Caki2 (cell line): ENCODE measurements at regions not wholly inside any gene's neighbourhood (a gene's known extent, or its start where the extent isn't known, plus 50 kb on each side); places are given as distances from the start of the nearest gene placed in this dataset.
"Not testable (repeated sequence)": the region's sequence is repeated elsewhere in the genome, so short reads cannot be mapped to it uniquely, and the experiment has no call there.

Experiments used
- DNase-seq: peaks from one replicate; pipeline ENCODE4 v3.0.0-alpha.2; 2015; ENCODE audit warnings: low read depth
- in situ Hi-C: cut with HindIII; loops from 2 replicates; pipeline ENCODE4 v1.10.0; 2016; ENCODE audit warnings: low sequenced_read_pairs, low pct_unique_long_range_greater_than_20kb, mixed read lengths

DNA sequence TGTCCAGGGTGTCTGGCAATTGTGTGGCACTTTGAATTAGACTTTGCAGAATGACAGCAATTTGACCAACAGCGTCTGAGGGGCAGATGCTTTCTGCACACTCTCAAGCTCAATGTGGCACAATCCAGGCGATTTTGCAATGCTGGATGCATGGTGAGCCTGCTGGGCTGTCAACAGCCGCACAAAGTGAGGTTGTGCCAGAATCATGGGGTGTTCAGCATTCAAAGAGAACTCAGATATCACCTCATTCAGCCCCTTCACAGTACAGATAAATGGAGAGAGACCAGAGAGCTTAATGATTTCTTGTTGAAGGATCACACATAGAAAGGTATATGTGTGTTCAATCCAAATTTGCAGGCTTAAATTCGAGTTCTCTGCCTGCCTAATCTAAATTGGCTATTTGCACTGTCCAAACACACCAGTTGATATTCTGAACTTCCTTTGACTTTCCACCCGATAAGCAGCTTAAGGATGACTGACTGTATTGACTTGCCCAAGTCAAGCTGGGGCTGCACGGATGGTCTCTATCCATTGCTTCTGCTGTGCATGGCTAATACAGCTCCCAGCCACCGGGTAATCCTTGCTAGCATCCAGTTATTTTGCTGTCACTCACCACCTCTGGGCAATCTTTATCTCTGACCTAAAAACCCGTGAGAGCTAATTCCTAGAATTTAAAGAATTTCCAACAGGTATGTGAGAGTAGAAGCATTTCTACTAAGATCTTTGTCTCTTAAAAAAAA, 157.9 kb upstream of the TAS2R1 start:
- in situ Hi-C loops, result no loop called here
- no peak for DNase-seq

DNA sequence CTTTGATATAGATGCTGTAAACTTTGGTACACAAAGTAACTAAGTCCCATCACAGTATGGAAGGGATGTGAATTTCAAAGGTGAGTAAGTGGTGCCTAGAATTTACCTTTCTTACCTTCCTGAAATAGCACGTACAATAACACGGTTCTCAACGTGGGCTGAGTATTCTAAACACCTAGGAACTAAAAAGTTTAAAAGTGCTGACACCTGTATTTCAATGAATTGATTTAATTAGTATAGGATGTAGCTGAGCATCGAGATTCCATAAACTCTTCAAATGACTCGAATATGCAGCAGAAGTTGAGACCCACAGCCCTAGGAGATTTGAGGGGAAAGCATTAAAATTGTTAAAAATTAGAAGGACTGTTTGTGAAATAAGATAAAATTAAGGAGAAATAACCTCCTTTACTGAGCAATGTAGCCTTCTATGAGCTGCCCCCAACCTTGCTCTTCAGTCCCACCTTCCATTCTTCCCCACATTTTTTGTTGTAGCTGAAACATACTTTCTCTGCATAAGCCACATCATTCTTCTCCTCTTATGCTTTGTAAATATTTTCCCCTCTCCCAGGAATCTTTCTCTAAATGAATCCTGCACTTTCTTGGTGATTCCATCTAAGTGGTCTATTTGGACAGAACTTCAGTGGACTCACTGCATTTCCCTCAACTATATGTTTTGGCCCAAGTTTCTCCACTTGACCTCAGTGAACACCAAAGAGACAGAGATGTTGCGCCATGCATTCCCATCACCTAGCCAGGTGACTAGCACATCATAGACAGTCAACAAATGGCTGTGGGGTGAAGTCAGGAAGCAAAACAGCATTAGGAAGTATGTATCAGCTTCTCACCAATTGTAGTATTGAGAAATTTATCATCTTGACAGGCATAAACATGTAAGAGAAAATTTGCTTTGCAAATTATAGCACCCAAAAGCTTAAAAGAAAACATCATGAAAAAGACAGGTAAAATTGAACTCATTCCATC, 156.5 kb upstream of the TAS2R1 start:
- no peak for DNase-seq
- in situ Hi-C loops, result no loop called here

DNA sequence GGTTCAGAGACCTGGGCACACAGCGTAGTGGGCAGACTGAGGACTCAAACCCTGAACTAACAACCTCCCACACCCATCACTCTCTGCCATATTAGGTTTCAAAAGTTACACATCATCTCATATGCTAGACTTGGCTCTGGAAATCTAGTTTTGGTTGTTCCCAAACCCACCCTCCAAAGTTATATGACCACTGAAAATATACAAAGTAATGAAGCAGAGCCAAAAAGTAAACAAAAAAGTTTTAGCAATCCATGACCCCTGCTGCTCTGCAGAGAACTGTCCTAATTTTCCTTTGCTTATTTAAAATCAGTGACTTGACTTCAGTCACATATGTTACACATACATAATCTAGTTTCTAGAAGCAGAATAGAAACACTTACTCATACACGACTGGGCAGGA, 155.6 kb upstream of the TAS2R1 start:
- in situ Hi-C loops, result no loop called here
- no peak for DNase-seq

DNA sequence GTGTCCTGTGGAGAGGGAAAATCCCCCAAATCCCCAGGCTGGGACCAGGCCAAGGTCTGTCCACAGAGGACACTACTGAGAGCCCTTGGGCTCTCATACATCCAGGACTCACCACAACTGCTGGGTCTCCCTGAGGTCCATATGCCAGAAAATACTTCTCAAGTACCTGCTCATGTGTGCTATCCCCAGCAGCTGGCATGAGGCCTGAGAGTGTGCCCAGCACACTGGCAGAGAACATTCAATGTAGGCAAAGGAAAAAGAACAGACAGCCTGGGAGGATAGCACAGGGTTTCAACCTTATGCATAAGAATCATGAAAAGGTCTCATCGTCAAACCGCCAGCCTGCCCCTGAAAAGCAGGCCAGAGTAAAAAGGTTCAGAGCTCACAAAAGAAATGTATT, 154.1 kb upstream of the TAS2R1 start:
- in situ Hi-C loops, result no loop called here
- DNase-seq, result no peak

DNA sequence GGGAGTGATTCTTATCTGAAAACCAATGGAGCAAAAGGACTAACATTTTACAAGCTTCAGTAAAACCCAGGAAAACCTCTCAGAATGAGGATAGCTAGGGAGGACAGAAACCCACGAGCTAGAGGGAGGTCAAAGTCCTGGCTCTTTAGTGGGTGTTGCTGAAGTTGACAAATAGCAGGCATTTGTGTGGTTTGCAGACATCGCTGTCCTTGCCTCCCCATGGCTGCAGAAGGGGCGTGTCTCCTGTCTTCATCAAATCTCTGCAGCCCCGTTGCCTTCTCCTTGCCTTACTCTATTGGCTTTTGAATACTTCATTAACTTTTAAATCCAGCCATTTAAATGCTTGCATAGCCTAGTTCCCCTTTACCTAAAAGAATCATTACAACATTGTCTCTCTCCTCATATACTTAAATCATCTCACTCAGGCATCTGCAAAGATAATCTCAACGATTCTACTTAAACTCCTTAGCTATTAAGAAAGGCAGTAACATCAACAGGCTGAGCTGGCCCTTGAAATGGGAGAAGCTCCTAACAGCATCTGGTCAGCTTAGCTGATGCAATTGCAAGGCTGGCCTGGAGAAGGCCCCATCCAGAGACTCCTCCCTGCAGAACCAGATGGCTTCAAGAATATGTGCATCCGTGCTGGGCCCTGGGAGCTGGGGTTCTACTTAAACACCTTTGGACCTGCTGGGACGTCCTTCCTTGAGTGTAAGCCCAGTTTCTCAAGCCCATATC, 152.8 kb upstream of the TAS2R1 start:
- DNase-seq, result no peak
- in situ Hi-C loops, result no loop called here

DNA sequence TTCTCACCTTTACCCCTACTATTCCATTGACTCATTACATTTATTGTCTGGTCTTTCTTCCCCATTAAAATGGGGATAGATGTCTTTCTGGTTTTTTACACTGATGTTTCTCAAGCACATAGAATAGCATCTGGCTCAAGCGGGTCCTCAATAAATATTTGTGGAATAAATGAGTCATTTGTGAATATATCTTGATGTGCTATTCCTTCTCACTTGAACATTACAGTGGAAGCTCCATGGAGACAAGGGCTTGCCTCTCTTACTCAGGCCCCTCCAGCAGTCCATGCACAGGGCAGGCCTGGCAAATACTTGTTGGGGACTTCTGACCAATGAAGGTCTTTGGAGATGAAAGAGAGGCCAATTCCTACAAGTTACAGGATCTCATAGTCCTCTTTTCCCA, 151.7 kb upstream of the TAS2R1 start:
- in situ Hi-C loops, result no loop called here
- DNase-seq, result no peak

DNA sequence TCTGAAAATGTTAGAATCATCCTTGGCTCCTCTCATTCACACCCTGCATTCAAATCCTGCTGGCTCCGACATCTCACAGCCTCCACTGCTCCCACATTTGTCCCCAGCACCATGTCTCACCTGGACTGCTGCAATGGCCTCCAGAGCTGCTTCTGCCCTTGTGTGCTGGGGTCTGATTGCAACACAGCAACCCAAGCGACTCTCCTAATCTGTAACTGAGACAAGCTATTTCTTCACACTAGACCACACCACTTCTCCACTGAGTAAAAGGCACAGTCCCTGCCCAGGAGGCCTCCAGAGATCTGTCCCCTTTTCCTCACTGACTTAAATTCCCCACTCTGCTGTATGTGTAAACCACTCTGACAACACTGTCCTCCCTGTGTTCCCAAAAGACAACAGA, 151.1 kb upstream of the TAS2R1 start:
- in situ Hi-C loops, result no loop called here
- DNase-seq, result no peak

DNA sequence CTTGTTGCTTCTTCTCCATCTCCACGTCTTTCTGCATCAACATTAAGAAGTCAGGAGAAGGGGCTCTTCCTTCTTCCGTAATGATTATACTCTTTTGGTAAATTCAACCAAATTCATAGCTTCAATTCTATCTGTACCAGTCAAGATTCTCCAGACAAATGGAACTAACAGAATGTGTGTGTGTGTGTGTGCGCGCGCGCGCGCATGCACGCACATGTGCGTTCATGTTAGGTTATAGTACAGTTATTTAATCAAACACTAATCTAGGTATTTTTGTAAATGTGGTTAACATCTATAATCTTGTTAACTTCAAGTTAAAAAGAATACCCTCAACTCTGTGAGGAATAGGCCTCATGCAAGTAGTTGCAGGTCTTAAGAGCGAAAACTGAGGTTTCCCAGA, 150.3 kb upstream of the TAS2R1 start:
- no peak for DNase-seq
- in situ Hi-C loops, result no loop called here

DNA sequence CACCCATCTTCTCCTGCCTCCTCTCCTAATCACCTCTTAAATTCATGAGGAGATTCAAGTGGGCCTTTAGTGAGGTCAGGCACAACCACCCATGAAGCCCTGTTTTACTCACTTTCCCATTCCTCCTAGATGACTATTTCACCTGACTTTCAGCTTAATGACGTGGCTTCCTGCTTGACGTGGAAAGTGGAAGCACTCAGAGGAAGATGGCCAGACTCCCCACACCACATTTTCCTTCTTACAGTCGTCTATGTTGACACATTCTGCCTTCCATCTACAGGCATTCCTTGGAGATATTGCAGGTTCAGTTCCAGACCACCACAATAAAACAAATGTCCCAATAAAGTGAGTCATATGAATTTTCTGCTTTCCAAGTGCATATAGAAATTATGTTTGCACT, 146.4 kb upstream of the TAS2R1 start:
- in situ Hi-C loops, result no loop called here
- DNase-seq, result no peak

DNA sequence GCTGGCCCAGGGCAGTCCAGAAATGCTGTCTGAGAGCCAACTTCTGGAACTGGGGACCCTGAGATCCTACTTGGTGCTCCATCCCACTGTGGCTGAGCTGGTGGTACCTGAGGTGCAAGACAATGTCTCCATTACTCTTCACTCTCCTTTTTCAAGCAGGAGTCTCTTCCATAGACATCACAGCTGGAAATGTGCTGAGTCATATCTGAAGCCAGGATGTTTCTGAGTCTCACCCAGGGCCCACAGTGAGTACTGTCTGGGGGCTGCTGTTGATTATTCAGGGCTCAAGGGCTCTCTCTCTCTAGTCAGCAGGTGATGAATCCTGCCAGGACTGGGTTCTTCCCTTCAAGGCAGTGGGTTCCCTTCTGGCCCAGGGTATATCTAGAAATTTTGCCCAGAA, 145.2 kb upstream of the TAS2R1 start:
- in situ Hi-C loops, result no loop called here
- DNase-seq, result no peak

DNA sequence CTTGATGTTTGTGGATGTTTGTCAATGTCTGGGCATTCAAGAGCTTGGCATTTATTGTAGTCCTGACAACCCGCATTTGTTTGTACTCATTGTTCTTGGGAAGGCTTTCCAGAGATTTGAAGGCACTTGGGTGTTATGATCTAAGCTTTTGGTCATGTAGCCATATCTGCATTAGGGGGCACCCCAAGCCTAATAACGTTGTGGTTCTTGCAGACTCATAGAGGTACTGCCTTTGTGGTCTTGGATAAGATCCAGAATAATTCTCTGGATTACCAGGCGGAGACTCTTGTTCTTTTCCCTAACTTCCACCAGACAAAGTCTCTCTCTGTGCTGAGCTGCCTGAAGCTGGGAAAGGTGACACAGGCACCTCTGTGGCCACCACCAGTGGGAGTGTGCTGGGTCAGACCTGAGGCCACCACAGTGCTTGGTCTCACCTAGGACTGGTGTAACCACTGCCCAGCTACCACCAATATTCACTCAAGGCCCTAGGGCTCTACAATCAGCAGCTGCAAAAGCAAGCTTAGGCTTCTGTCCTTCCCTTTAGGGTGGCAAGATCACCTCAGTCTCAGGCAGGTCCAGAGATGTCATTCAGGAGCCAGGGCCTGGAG, 144.4 kb upstream of the TAS2R1 start:
- in situ Hi-C loops, result no loop called here
- DNase-seq, result no peak

DNA sequence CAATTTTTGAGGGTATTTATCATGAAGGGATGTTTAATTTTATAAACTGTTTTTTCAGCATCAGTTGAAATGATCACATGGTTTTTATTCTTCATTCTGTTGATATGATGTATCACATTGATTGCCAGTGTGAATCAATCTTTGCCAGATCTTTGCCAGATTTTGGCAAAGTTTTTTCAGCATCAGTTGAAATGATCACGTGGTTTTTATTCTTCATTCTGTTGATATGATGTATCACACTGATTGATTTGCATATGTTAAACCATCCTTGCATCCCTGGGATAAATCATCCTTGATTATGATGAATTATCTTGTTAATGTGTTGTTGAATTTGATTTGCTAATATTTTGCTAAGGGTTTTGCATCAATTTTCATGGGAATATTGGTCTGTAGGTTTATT, 140.9 kb upstream of the TAS2R1 start:
- no peak for DNase-seq
- in situ Hi-C loops, result no loop called here

DNA sequence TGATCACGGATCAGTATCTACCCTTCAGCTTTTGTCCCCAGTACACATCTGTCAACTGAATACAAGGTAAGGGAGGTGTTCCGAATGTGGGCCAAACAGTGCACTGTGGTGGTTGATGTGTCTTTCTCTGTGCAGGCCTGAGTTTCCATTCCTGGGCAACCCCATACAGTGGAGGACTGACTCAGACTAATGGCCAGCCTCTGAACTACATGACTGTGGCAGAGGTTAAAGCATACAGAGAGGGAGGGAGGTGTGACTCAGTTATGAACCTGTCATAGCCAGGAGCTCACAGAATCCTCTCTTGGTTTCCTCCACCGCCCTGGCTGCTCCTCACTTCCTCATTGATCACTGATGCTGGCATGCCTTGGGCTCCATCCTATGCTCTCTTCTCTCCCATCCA, 136.4 kb upstream of the TAS2R1 start:
- peak; percentile 28 for DNase-seq
- in situ Hi-C loops, result no loop called here

DNA sequence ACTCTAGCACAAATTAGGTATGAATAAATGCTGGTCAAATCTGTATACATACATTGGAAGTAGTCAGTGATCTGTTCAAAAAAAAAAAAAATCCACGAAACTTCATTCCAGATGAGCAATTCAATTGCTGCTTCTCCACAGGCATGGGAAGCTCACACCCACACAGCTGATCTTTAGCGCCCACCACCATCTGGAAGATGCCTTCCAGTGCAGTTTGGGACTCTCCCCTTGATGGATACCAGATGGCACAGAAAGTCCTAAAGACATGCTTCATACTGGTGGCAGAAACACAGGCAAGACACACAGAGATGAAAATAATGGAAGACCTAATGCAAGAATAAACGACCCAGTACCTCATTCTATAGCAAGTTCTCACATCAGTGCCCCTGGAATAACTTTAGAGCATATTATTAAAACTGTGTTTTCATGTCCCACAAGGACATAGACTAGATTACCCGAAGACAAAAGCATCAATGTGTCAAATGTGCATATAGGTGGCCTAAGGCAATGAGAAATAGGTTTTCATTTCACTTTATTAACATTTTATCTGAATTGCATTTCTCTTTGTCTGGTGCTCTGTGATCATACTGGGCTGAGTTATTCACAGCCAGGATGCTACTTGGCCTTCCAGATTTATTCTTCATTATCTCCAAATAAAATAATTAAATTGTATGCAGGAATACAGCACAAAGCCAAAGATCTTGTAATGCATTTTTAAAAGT, 135.4 kb upstream of the TAS2R1 start:
- DNase-seq, result no peak

DNA sequence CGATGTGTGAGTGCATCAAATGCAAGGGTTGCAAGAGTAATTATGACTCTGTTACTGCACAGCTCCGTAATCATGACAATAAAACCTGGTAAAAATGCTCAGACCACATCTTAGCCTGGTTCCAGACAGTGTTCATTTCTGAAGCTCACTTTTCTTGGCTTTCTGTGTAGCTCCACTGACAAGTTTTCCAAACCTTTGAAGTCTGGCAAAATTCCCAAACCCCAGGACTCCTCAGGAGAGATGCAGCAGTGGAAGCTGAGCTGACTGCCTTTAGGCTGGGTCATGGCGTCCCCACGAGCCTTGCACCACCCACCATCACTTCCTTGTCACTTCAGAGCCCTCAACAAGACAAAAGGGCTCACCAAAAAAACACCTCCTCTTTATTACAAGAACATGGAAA, 131.6 kb upstream of the TAS2R1 start:
- DNase-seq, result no peak
- in situ Hi-C loops, result no loop called here

More for the DNA sequence above, 135.4 kb upstream of the TAS2R1 start:
- in situ Hi-C loops, result no loop called here

DNA sequence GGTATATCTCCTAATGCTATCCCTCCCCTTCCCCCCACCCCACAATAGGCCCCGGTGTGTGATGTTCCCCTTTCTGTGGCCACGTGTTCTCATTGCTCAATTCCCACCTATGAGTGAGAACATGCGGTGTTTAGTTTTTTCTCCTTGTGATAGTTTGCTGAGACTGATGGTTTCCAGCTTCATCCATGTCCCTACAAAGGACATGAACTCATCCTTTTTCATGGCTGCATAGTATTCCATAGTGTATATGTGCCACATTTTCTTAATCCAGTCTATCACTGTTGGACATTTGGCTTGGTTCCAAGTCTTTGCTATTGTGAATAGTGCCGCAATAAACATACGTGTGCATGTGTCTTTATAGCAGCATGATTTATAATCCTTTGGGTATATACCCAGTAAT, 122.5 kb upstream of the TAS2R1 start:
- in situ Hi-C loops, DNase-seq: not testable (repeated sequence)

DNA sequence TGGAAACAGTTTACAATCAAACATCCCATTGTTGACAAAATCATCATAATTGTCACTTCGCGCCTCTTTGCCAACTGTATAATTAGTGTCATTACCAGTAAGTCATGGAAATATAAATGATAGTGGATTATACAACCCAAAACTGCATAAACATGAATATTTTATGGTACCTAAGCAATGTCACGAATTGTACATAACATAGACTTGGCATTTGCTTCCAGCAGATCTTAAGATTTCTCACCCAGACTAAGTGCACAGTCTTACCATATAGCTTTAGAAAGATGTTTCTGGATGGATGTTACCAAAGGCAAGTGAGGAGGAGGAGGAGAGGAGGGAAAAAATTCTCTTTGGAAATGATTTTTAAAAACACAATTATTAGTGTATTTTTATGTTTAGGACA, 113.4 kb upstream of the TAS2R1 start:
- in situ Hi-C loops, result no loop called here
- no peak for DNase-seq

DNA sequence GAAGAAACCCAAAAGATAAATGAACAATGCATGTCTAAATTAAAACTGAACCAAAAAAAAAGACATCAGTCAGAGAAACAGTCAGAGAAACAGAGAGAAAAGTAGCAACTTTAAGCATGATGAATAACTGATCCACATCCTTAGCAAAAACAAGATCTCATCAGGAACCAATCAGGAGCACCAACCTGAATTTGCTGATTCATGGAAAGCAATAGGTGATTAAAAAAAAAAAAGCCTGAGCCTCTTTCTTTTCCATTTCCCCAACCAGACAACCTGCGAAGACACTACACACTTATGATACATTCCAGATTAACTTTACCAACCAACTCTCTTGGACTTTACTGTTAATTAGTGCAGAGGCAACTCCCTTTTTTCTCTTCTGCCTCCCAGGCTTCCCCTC, 112.7 kb upstream of the TAS2R1 start:
- DNase-seq, result peak; percentile 7
- in situ Hi-C loops, result no loop called here
